ENCODE measurements at regions not wholly inside any gene's neighbourhood (a gene's known extent, or its start where the extent isn't known, plus 50 kb on each side); places are given as distances from the start of the nearest gene placed in this dataset.

- WGBS (ENCODE audit: low lambda C conversion rate): 39% methylated on average over 8 of the region's 10 CpGs
- Histone ChIP-seq H3K27ac (ENCODE audit: extremely low read length, insufficient read depth, low read length) (no peak overlapping the region), H4K20me1 (ENCODE audit: insufficient read depth, low read length) (no peaks in the 10 kb centered on the region), H2AFZ (ENCODE audit: low read length) (no peak overlapping the region), H3K9me3 (ENCODE audit: low read length) (no peaks in the 10 kb centered on the region), H3K4me1 (ENCODE audit: insufficient read depth, low read length) (no peaks in the 10 kb centered on the region), H3K36me3 (replicated peaks in 1 of 2; ENCODE audit: control insufficient read depth in 1 of 2, insufficient read depth in 2 of 2, low read length in 2 of 2) (no peaks in the 10 kb centered on the region), H3K9ac (ENCODE audit: insufficient read depth, low read depth, low read length) (no peak overlapping the region), H3K79me2 (ENCODE audit: insufficient read depth, low read length) (no peaks in the 10 kb centered on the region), H3K4me3 (replicated peaks in 1 of 3; ENCODE audit: insufficient read depth in 1 of 3, low read depth in 2 of 3, low read length in 3 of 3) (no peak overlapping the region), H3K4me2 (ENCODE audit: low read depth, low read length) (no peak overlapping the region), H3K27me3 (ENCODE audit: control insufficient read depth in 1 of 2, insufficient read depth in 2 of 2, low read length in 2 of 2) (no peaks in the 10 kb centered on the region)
- ChIA-PET CTCF (ENCODE audit: low intra/inter-chr PET ratio, low total read pairs) (no interaction called here), POLR2A (no interaction called here)
- in situ Hi-C loops (cut with HindIII; ENCODE audit: extremely low pct_ligation_motif_present, low pct_unique_long_range_greater_than_20kb): no loop called here
- ATAC-seq (no peak), DNase-seq (ENCODE audit: low spot score) (no peak), FAIRE-seq (no peak)
- intact Hi-C loops (cut with micrococcal nuclease; ENCODE audit: unreplicated experiment): no loop called here
- TF ChIP-seq NFIC (IDR thresholded peaks at IDR 0.05; ENCODE audit: low read length) (no peak), RBAK (CRISPR knock-in tag; IDR thresholded peaks at IDR 0.05) (no peak), HNF4A (CRISPR knock-in tag; IDR thresholded peaks at IDR 0.05) (no peak), SPEN (CRISPR knock-in tag; IDR thresholded peaks at IDR 0.05; ENCODE audit: low read depth) (no peak), ZNF407 (CRISPR knock-in tag; IDR thresholded peaks at IDR 0.05; ENCODE audit: not compliant biosample characterization) (no peak), E2F2 (CRISPR knock-in tag; IDR thresholded peaks at IDR 0.05; ENCODE audit: borderline replicate concordance) (no peak), SRSF1 (optimal IDR thresholded peaks at IDR 0.05; ENCODE audit: low read depth, low read length) (no peak), CTCF (CRISPR knock-in tag; IDR thresholded peaks at IDR 0.05) (no peak), ZNF841 (CRISPR knock-in tag; IDR thresholded peaks at IDR 0.05; ENCODE audit: borderline replicate concordance) (no peak), ZNF430 (CRISPR knock-in tag; IDR thresholded peaks at IDR 0.05) (no peak), ZNF598 (CRISPR knock-in tag; IDR thresholded peaks at IDR 0.05; ENCODE audit: borderline replicate concordance) (no peak), ZNF205 (CRISPR knock-in tag; IDR thresholded peaks at IDR 0.05) (no peak), PTBP1 (IDR thresholded peaks at IDR 0.05; ENCODE audit: low read depth, low read length, poor library complexity, severe bottlenecking) (no peak), SP140L (CRISPR knock-in tag; IDR thresholded peaks at IDR 0.05; ENCODE audit: borderline replicate concordance) (no peak), FOXM1 (CRISPR knock-in tag; IDR thresholded peaks at IDR 0.05) (no peak)
- no TSS peak for BruUV-seq (replicated peaks)
Observed at GRCh38 chr7:152579070-152579469, 96.9 kb downstream of the XRCC2 start.
